ENCODE measurements at regions not wholly inside any gene's neighbourhood (a gene's known extent, or its start where the extent isn't known, plus 50 kb on each side); places are given as distances from the start of the nearest gene placed in this dataset.

DNA sequence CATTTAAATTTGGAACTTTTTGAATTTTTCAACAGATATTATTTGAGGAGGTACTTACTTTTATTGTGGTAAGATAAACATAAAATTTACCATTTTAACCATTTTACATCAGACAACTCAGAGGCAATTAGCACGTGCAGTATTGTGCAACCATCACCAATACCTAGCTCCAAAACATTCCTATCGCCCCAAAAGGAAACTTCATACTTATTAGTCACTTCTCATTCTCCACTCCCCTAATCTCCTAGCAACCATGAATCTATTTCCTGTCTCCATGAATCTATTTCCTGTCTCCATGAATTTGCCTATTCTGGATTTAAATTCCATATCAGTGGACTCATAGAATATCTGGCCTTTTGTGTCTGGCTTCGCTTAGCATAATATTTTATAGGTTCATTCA is 69.9 kb upstream of the FAM136A start:
- intact Hi-C loops (cut with DNase I; ENCODE audit: low total_unique reads), result no loop called here
- no peak for TF ChIP-seq POLR2A (IDR thresholded peaks at IDR 0.05)
- TF ChIP-seq POLR2AphosphoS5 (IDR thresholded peaks at IDR 0.05), result no peak
- TF ChIP-seq, protein P1, sequence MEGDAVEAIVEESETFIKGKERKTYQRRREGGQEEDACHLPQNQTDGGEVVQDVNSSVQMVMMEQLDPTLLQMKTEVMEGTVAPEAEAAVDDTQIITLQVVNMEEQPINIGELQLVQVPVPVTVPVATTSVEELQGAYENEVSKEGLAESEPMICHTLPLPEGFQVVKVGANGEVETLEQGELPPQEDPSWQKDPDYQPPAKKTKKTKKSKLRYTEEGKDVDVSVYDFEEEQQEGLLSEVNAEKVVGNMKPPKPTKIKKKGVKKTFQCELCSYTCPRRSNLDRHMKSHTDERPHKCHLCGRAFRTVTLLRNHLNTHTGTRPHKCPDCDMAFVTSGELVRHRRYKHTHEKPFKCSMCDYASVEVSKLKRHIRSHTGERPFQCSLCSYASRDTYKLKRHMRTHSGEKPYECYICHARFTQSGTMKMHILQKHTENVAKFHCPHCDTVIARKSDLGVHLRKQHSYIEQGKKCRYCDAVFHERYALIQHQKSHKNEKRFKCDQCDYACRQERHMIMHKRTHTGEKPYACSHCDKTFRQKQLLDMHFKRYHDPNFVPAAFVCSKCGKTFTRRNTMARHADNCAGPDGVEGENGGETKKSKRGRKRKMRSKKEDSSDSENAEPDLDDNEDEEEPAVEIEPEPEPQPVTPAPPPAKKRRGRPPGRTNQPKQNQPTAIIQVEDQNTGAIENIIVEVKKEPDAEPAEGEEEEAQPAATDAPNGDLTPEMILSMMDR (IDR thresholded peaks at IDR 0.05 in 8 of 11, conservative IDR thresholded peaks at IDR 0.05 in 3 of 11), result no peak
- Histone ChIP-seq H3K4me3 (no peak overlapping the region), H3K36me3 (no peaks in the 10 kb centered on the region), H3K4me1 (no peaks in the 10 kb centered on the region), H3K27me3 (replicated peaks in 1 of 7) (peaks cover 0 to 9% (median 0%) of the 10 kb centered on the region in 7 donors), H3K27ac (no peak overlapping the region), H3K9me3 (peaks cover 0 to 16% (median 5%) of the 10 kb centered on the region in 8 donors)
- WGBS, 5 donors, result 68 to 80% (median 73%) methylated on average over 3 of the region's 3 CpGs
- no peak for DNase-seq

DNA sequence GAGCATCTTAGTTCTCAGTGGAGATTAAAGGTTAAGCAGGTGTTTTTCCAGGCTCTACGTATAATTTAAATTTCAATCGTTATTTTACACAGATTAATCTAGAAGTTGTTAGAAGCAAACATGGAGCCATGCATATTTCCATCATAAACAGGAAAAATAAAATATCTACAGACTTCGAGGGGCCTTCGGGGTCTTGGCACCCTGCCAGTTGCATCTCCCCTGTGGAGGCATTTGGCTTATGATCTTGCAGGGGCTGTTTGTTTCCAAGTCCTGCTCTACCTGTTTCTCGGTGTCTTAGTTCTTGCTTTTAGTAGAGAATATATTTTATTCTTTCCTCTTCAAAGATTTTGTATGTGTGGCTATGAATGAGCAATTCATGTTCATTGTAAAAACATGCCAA is 67.2 kb upstream of the FAM136A start:
- no peaks in the 10 kb centered on the region for H3K27me3 ChIP-seq (replicated peaks in 1 of 7)
- TF ChIP-seq POLR2AphosphoS5 (IDR thresholded peaks at IDR 0.05) (no peak), POLR2A (IDR thresholded peaks at IDR 0.05) (no peak)
- TF ChIP-seq, protein P1 (IDR thresholded peaks at IDR 0.05 in 8 of 11, conservative IDR thresholded peaks at IDR 0.05 in 3 of 11), result no peak
- H3K27ac ChIP-seq, result no peak overlapping the region
- no peaks in the 10 kb centered on the region for H3K4me1 ChIP-seq
- intact Hi-C loops (cut with DNase I; ENCODE audit: low total_unique reads), result no loop called here
- DNase-seq, result no peak
- H3K36me3 ChIP-seq, result no peaks in the 10 kb centered on the region
- no peak overlapping the region for H3K4me3 ChIP-seq
- WGBS, 5 donors, result 55 to 64% (median 61%) methylated on average over 5 of the region's 5 CpGs
- H3K9me3 ChIP-seq, result peaks cover 0 to 16% (median 5%) of the 10 kb centered on the region in 8 donors

DNA sequence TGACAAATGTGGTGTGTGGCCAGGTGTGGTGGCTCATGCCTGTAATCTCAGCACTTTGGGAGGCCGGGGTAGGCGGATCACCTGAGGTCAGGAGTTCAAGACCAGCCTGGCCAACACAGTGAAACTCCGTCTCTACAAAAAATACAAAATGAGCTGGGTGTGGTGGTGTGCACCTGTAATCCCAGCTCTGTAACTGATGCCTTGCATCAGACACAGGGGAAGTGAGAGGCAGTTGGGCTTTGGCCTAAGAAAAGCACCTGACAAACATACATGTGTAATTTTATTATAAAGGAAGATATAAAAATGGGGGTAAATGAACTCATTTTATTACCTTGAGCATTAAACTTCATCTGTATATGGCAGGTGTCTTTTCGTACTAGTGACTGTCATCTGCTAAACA is 66.7 kb upstream of the FAM136A start:
- no peak for DNase-seq
- intact Hi-C loops (cut with DNase I; ENCODE audit: low total_unique reads), result no loop called here
- H3K27me3 ChIP-seq (replicated peaks in 1 of 7), result no peaks in the 10 kb centered on the region
- peaks cover 0 to 14% (median 5%) of the 10 kb centered on the region in 8 donors for H3K9me3 ChIP-seq
- no peak overlapping the region for H3K4me3 ChIP-seq
- H3K27ac ChIP-seq, result no peak overlapping the region
- no peak for TF ChIP-seq POLR2A (IDR thresholded peaks at IDR 0.05)
- TF ChIP-seq, protein P1 (IDR thresholded peaks at IDR 0.05 in 8 of 11, conservative IDR thresholded peaks at IDR 0.05 in 3 of 11), result no peak
- no peak for TF ChIP-seq POLR2AphosphoS5 (IDR thresholded peaks at IDR 0.05)
- H3K4me1 ChIP-seq, result no peaks in the 10 kb centered on the region
- no peaks in the 10 kb centered on the region for H3K36me3 ChIP-seq
- 71 to 88% (median 81%) methylated on average over 4 of the region's 4 CpGs for WGBS, 5 donors

DNA sequence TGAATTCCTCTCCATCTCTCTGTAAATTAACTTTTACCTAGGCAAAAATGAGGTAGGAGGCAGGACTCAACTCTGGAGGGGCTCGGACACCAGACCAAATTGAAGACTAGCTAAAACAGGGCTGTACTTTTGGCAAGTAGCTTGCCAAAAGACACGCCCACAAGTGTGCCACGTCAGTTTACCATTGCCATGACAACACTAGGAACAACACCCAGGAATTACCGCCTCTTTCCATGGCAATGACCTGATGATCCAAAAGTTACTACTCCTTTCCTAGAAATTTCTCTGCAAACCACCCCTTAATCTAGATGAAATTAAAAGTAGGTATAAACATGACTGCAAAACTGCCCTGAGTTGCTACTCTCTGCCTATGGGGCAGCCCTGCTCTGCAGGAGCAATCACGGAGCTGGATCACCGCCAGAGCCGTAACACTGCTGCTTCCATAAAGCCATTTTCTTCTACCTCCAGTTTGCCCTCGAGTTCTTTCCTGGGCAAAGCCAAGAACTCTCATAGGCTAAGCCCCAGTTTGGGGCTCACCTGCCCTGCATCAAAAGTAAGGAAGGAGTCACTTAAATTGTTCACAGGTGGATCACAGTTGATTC is 66.0 kb upstream of the FAM136A start:
- Histone ChIP-seq H3K27ac (no peak overlapping the region), H3K9me3 (peaks cover 0 to 9% (median 2%) of the 10 kb centered on the region in 8 donors), H3K36me3 (no peaks in the 10 kb centered on the region), H3K4me1 (no peaks in the 10 kb centered on the region), H3K27me3 (replicated peaks in 1 of 7) (peaks cover 0 to 2% (median 0%) of the 10 kb centered on the region in 7 donors), H3K4me3 (no peak overlapping the region)
- intact Hi-C loops (cut with DNase I; ENCODE audit: low total_unique reads), result no loop called here
- TF ChIP-seq POLR2A (IDR thresholded peaks at IDR 0.05), result no peak
- no peak for TF ChIP-seq POLR2AphosphoS5 (IDR thresholded peaks at IDR 0.05)
- TF ChIP-seq, protein P1 (IDR thresholded peaks at IDR 0.05 in 8 of 11, conservative IDR thresholded peaks at IDR 0.05 in 3 of 11), result no peak
- 66 to 85% (median 73%) methylated on average over 8 of the region's 8 CpGs for WGBS, 5 donors
- no peak for DNase-seq
